NT2/D1 (cell line): ENCODE measurements at regions not wholly inside any gene's neighbourhood (a gene's known extent, or its start where the extent isn't known, plus 50 kb on each side); places are given as distances from the start of the nearest gene placed in this dataset.

Source experiments
- SUZ12 ChIP-seq: IDR thresholded peaks from 2 replicates; pipeline ENCODE4 v1.6.1; 2011; ENCODE audit not compliant: insufficient read length, insufficient read depth; ENCODE audit errors: extremely low read depth
- YY1 ChIP-seq: IDR thresholded peaks from 2 replicates; pipeline ENCODE4 v1.6.1; 2011; ENCODE audit not compliant: insufficient read length, insufficient read depth

GRCh38 chr2:223180463-223180862 lies 128.5 kb downstream of the KCNE4 start:
- TF ChIP-seq YY1 (no peak), SUZ12 (no peak)
